ENCODE measurements at regions not wholly inside any gene's neighbourhood (a gene's known extent, or its start where the extent isn't known, plus 50 kb on each side); places are given as distances from the start of the nearest gene placed in this dataset.

GRCh38 chr6:14981960-14982359 is 263.9 kb upstream of the JARID2 start:
- H3K4me3 ChIP-seq (ENCODE audit: low read depth in 2 of 2, low read length in 1 of 2): no peak overlapping the region
- ChIA-PET CTCF (no interaction called here), POLR2A (no interaction called here)
- TF ChIP-seq FOSL2 (IDR thresholded peaks at IDR 0.05; ENCODE audit: borderline replicate concordance, low read depth): no peak
- no peak for TF ChIP-seq RCOR1 (IDR thresholded peaks at IDR 0.05; ENCODE audit: low read length)
- TF ChIP-seq RXRA (IDR thresholded peaks at IDR 0.05; ENCODE audit: borderline replicate concordance, low read depth): no peak
- no peak for TF ChIP-seq FOXM1 (IDR thresholded peaks at IDR 0.05; ENCODE audit: low read depth)
- no peak for TF ChIP-seq USF2 (IDR thresholded peaks at IDR 0.05; ENCODE audit: borderline replicate concordance, low read depth, low read length)
- TF ChIP-seq GABPA (IDR thresholded peaks at IDR 0.05; ENCODE audit: low read depth): no peak
- TF ChIP-seq EZH2phosphoT487 (IDR thresholded peaks at IDR 0.05; ENCODE audit: borderline replicate concordance, low read depth): no peak
- no peak for TF ChIP-seq MEF2A (IDR thresholded peaks at IDR 0.05; ENCODE audit: borderline replicate concordance, low read depth)
- H4K20me1 ChIP-seq (ENCODE audit: insufficient read depth): no peaks in the 10 kb centered on the region
- H3K27me3 ChIP-seq (ENCODE audit: insufficient read depth): no peaks in the 10 kb centered on the region
- no peaks in the 10 kb centered on the region for H3K79me2 ChIP-seq (ENCODE audit: insufficient read depth)
- no peak overlapping the region for H3K27ac ChIP-seq (ENCODE audit: low read depth in 2 of 2, low read length in 1 of 2)
- H3F3A ChIP-seq (replicated peaks; ENCODE audit: insufficient read depth): no peaks in the 10 kb centered on the region
- no peak overlapping the region for H2AFZ ChIP-seq (ENCODE audit: low read depth)
- no peaks in the 10 kb centered on the region for H3K36me3 ChIP-seq (replicated peaks in 1 of 2; ENCODE audit: control insufficient read depth in 1 of 2, insufficient read depth in 2 of 2, low read length in 1 of 2)
- no peak overlapping the region for H3K4me2 ChIP-seq
- no peak overlapping the region for H3K9ac ChIP-seq
- 47% methylated on average over 8 of the region's 8 CpGs for WGBS (ENCODE audit: low lambda C conversion rate)
- no peak for DNase-seq
- no peaks in the 10 kb centered on the region for H3K9me3 ChIP-seq
- H3K4me1 ChIP-seq (ENCODE audit: control insufficient read depth in 1 of 2, insufficient read depth in 2 of 2, low read depth in 1 of 2, low read length in 1 of 2): no peaks in the 10 kb centered on the region
- H3K9me2 ChIP-seq: no peaks in the 10 kb centered on the region

GRCh38 chr6:14983599-14984518 is 262.0 kb upstream of the JARID2 start:
- WGBS (ENCODE audit: low lambda C conversion rate): 35% methylated on average over 5 of the region's 5 CpGs
- CTCF ChIA-PET: no interaction called here

More at GRCh38 chr6:14983599-14984518, 262.0 kb upstream of the JARID2 start:
- Histone ChIP-seq H3K4me3 (ENCODE audit: low read depth in 2 of 2, low read length in 1 of 2) (no peak overlapping the region), H3K9ac (no peak overlapping the region), H3K79me2 (ENCODE audit: insufficient read depth) (no peaks in the 10 kb centered on the region), H3K9me2 (no peaks in the 10 kb centered on the region), H2AFZ (ENCODE audit: low read depth) (no peak overlapping the region), H3K36me3 (replicated peaks in 1 of 2; ENCODE audit: control insufficient read depth in 1 of 2, insufficient read depth in 2 of 2, low read length in 1 of 2) (no peaks in the 10 kb centered on the region), H3F3A (replicated peaks; ENCODE audit: insufficient read depth) (no peaks in the 10 kb centered on the region), H3K4me1 (ENCODE audit: control insufficient read depth in 1 of 2, insufficient read depth in 2 of 2, low read depth in 1 of 2, low read length in 1 of 2) (no peaks in the 10 kb centered on the region), H3K27me3 (ENCODE audit: insufficient read depth) (no peaks in the 10 kb centered on the region), H3K9me3 (no peaks in the 10 kb centered on the region), H3K27ac (ENCODE audit: low read depth in 2 of 2, low read length in 1 of 2) (no peak overlapping the region), H3K4me2 (no peak overlapping the region), H4K20me1 (ENCODE audit: insufficient read depth) (no peaks in the 10 kb centered on the region)
- DNase-seq: no peak
- no peak for TF ChIP-seq MEF2A (IDR thresholded peaks at IDR 0.05; ENCODE audit: borderline replicate concordance, low read depth)
- no peak for TF ChIP-seq NRF1 (IDR thresholded peaks at IDR 0.05; ENCODE audit: low read depth, low read length)
- TF ChIP-seq ELF1 (IDR thresholded peaks at IDR 0.05): no peak
- TF ChIP-seq ZBTB33 (IDR thresholded peaks at IDR 0.05; ENCODE audit: borderline replicate concordance, low read depth): no peak
- TF ChIP-seq NFIC (IDR thresholded peaks at IDR 0.05; ENCODE audit: borderline replicate concordance): no peak
- TF ChIP-seq MAX (IDR thresholded peaks at IDR 0.05; ENCODE audit: low read depth): no peak
- no peak for TF ChIP-seq USF2 (IDR thresholded peaks at IDR 0.05; ENCODE audit: borderline replicate concordance, low read depth, low read length)
- TF ChIP-seq FOSL2 (IDR thresholded peaks at IDR 0.05; ENCODE audit: borderline replicate concordance, low read depth): no peak
- no peak for TF ChIP-seq GABPA (IDR thresholded peaks at IDR 0.05; ENCODE audit: low read depth)
- TF ChIP-seq CHD2 (IDR thresholded peaks at IDR 0.05; ENCODE audit: low read length, partially characterized antibody): no peak
- TF ChIP-seq MXI1 (IDR thresholded peaks at IDR 0.05; ENCODE audit: low read depth, low read length): no peak
- TF ChIP-seq RAD21 (IDR thresholded peaks at IDR 0.05; ENCODE audit: low read length): no peak
- POLR2A ChIA-PET: no interaction called here

All from SK-N-SH (cell line).